ENCODE measurements at regions not wholly inside any gene's neighbourhood (a gene's known extent, or its start where the extent isn't known, plus 50 kb on each side); places are given as distances from the start of the nearest gene placed in this dataset.
"Not testable (repeated sequence)": the region's sequence is repeated elsewhere in the genome, so short reads cannot be mapped to it uniquely, and the experiment has no call there.

DNA sequence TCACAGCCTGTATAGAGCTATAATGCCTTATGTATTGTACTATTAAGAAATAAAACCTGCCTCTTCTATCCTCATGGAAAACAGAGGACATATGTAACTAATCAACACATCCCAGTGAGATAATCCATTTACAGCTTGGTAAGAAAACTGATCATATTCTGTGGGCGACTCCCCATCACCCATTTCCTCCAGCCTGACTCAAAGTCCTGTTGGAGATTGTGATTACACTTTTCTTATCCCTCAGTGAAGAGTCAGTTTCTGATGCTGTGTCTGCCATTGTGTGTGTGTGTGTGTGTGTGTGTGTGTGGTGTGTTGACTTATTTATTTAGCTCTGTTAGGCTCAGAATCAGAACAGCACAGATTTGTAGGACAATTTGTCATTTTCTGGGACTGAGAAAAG is 212.8 kb downstream of the FGF9 start:
- no peak for DNase-seq

DNA sequence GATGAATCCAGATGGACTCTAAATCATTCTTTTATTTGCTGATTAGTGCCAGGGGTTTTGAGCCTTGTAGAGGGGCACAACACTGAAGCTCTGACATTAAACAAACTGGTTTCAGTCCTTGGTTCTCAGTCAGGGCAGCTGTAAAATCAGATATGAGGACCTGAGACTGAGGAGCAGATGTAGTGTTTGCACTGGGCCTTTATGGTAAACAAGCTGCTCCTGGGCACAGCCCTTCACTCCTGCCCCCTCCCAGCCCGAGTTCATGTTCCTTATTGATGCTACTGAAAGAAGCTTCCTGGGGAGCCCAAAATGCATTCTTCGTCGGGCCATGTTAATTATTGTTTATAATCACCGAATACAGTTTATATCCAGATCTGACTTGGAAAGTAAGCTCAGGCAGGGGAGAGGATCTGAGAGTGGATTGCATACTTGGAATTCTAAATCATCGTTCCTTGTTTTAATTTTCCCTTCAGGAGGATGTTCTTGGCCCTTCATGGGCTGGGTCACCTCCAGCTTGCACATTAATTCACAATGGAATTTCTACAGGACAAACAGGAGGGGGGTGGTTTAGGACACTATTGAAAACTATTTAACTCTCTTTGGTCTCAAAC is 213.5 kb downstream of the FGF9 start:
- no peak for DNase-seq

- no peak for DNase-seq
These were observed 214.2 kb downstream of the FGF9 start for GRCh38 chr13:21884965-21885567.

- DNase-seq = no peak
These were observed 214.9 kb downstream of the FGF9 start for GRCh38 chr13:21885714-21886224.

- DNase-seq = no peak
These were observed 218.8 kb downstream of the FGF9 start for GRCh38 chr13:21889651-21890050.

DNA sequence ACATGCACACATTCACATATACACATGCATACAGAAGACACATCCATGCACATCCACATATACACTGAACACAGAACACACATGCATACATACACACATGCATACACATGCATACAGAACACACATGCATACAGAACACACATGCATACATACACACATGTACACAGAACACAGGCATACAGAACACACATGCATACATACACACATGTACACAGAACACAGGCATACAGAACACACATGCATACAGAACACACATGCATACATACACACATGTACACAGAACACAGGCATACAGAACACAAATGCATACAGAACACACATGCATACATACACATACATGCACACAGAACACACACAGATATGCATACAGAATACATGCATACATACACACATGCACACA is 219.3 kb downstream of the FGF9 start:
- not testable (repeated sequence) for DNase-seq

- DNase-seq = no peak
These were observed 223.2 kb downstream of the FGF9 start for GRCh38 chr13:21894091-21894490.

DNA sequence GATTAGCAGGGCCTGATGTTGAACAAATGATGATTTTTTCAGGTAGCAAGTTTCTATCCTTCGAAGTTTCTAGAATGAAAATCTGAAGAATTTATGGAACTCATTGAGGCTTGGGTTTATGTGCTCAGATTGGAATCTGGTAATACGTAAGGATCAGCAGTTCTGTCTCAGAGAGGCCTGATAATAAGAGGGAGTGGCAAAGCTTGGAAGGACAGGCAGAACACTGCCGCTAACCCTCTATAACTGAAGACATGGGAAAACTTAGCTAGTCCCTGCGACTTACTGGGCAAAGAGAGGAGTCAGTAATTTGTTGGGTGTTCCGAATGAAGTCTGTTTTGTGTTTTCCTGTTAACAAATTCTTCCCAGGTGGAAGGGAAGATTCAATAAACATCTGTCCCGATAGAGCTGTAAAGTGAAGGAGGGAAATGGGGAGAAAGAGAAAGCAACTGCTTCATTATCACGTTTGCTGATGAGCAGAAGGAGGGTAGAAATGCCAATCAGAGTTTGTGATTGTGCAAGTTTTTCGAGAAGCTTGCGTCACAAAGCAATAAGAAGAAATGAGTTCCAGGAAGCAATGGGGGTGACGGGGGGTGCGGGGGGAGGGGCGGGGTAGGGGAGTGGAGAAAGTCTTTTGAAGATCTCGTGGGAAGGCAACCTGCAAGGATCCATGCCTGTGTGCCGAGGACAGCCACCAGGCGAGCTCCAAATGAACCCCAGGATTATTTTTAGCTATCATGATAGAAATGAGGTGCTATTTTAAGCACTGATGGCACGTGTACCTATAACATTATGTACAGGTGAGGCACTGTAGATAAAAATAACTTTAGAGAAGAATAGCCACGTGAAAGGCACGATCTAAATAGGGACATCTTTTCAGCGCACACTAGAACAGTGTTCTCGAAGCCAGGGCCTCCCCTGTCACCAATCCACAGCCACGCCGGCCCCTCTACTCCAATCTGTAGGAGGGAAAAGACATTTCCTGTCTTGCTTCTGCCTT is 224.1 kb downstream of the FGF9 start:
- no peak for DNase-seq

DNA sequence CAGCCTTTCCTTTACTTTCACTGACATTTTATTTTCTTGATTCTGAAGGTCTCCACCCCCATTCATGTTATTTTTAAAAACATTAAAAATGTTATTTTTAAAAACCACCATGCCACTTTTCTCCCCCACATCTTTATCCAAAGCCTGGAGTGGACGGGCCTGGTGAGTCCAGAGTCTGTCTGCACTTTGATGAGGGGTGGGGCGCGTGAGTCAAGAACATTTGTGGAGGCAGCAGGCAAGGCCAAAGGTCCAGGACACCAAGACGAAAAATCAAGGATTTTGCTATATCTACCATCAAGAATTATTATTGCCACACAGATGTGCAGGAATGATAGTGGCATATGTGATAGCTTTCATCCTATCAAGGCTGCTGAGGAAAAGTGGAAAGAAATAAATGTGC is 224.9 kb downstream of the FGF9 start:
- DNase-seq = no peak

DNA sequence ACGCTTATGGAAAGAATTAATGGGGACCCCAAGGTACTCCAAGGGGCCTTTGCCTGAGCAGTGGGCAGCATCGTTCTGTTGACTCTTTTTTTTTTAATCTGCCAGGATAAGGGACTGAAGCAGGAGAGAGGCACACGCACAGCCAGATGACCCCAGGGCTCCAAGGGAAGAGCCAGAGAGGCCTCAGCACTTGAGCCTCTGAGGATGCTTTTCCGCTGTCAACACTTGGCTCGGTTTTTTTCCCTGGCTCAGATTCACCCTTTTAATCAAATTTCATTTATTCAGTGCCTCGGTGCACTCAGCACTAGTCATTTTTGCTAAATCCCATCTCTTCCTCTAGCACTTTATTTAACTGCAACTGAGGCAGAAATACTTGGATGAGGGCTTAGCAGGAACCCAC is 226.3 kb downstream of the FGF9 start:
- DNase-seq = no peak

- DNase-seq = no peak
These were observed 227.6 kb downstream of the FGF9 start for GRCh38 chr13:21898459-21898858.

DNA sequence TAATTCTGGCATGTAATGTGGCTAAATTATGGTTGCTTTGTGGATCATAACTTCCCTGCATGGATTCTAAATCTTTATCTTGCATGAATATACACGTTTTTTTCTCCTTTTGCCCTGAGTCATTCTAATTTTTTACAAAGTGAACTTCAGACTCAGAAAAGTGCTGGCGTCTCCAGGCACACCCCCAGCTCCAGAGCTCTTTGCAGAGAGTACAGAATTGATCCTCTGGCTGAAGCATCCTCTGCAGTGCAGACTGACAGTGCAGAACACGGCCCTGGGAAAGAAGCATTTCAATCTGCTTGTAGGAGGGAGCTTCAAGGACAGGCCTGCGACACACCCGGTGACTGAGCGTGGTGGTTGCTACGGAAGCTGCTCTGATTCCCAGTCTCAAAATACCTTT is 228.1 kb downstream of the FGF9 start:
- no peak for DNase-seq

- no peak for DNase-seq
These were observed 230.5 kb downstream of the FGF9 start for GRCh38 chr13:21901336-21901735.

- DNase-seq = no peak
These were observed 231.2 kb downstream of the FGF9 start for GRCh38 chr13:21901811-21902708.

GRCh38 chr13:21902709-21903098 is 231.8 kb downstream of the FGF9 start:
- no peak for DNase-seq

- DNase-seq = no peak
These were observed 234.6 kb downstream of the FGF9 start for GRCh38 chr13:21905486-21905885.

DNA sequence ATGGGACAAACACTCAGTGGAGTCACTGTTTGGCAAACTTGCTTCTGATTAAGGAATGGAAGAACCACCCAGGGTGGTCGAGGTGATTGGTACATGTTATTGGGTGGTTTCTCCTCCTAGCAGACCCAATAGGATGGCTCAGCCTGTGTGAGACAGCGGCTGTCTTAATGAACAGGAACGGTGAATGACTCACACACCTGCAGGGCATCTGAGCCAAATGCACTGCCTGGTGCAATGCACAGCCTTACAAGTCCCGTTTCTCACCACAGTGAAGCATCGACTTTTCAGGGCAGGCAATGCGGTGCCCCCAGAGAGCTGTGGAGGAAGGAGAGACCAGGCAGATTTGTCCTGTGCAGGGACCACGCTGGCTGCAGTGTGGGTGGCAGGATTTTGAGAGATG is 238.5 kb downstream of the FGF9 start:
- DNase-seq = no peak

GRCh38 chr13:21910546-21910945 is 239.7 kb downstream of the FGF9 start:
- no peak for DNase-seq

DNA sequence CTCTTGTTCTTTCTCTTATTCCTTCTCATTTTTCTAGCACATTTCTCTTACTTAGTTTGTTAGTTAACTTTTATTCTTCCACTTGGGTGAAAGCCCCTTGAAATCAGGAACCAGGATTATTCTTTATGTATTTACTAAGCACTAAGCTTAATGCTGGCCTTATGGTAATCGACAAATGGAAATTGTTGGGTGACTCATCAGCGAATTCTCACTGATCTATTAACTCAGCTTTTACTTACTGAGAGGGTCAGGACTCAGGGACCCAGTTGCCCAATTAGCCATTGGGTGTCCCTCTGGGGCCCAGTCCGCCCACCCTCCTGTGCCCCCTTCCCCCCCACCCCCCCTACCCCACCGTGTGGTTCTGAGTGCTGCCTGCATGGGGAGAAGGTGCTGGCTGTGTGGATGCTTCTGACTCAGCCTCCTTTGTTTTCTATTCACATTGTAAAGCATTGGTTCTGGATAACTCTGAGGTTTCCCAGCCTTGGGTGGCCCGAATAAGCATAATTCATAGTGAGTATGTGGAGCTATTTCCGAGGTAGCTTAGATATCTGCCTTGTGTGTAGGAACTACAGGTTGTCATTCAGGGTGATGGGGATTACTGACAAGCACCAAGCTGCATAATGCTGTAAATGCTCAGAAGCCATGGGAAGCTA is 240.9 kb downstream of the FGF9 start:
- DNase-seq = no peak

DNA sequence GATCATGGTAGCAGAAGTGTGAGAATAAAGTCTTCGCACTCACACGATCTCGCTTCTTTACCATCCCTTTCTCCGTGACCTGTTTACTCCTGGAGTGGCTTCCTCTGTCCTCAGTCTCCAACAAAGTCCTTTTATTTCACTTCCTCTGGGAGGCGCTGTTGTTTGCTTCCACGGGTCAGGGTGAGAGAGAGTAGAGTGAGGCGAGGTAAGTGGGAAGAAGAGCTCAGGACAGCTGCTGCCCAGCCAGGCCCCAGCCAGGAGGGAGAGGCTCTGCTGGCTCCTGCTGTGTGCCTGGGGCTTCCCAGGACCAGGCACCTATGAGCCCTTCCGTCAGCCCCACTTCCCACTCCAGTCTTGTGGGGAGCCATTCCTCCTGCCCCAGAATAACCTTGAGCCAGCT is 242.1 kb downstream of the FGF9 start:
- DNase-seq = no peak

- no peak for DNase-seq
These were observed 246.5 kb downstream of the FGF9 start for GRCh38 chr13:21917086-21918015.
